ENCODE measurements at regions not wholly inside any gene's neighbourhood (a gene's known extent, or its start where the extent isn't known, plus 50 kb on each side); places are given as distances from the start of the nearest gene placed in this dataset.

GRCh38 chr2:126774290-126774689, 118.3 kb downstream of the GYPC start:
- Histone ChIP-seq H4K20me1 (ENCODE audit: insufficient read depth, low read length) (no peaks in the 10 kb centered on the region), H3K4me1 (ENCODE audit: insufficient read depth, low read length, poor library complexity, severe bottlenecking) (peaks cover 7% of the 10 kb centered on the region), H3K4me2 (ENCODE audit: low read length) (no peak overlapping the region), H3K36me3 (ENCODE audit: insufficient read depth, low read length) (no peaks in the 10 kb centered on the region), H3K79me2 (ENCODE audit: insufficient read depth, low read depth, low read length) (no peaks in the 10 kb centered on the region), H3K9me3 (ENCODE audit: low read length) (no peaks in the 10 kb centered on the region), H3K27ac (ENCODE audit: low read depth, low read length, poor library complexity, severe bottlenecking) (no peak overlapping the region), H2AFZ (ENCODE audit: low read length) (no peak overlapping the region), H3K9me2 (ENCODE audit: insufficient read depth, low read length) (no peaks in the 10 kb centered on the region), H3K4me3 (ENCODE audit: low read depth, low read length, poor library complexity, severe bottlenecking) (no peak overlapping the region)
- no peak for DNase-seq (ENCODE audit: low spot score)
- ChIA-PET CTCF (ENCODE audit: unreplicated experiment) (no interaction called here), POLR2A (interaction anchor here (0.8 kb wide), 1 partner anchor 117 kb away, joined by 4 read pairs; no protein-coding TSS in a partner anchor)
- BruUV-seq (replicated peaks), result no TSS peak
- intact Hi-C loops (cut with micrococcal nuclease; ENCODE audit: unreplicated experiment), result loop anchor here (10.0 kb wide), 3 partner anchors 139 to 1029 kb away; no protein-coding TSS in a partner anchor
- TF ChIP-seq EZH2phosphoT487 (IDR thresholded peaks at IDR 0.05; ENCODE audit: borderline replicate concordance, low read depth, low read length) (no peak), CTCF (conservative IDR thresholded peaks at IDR 0.05; ENCODE audit: low read length) (no peak)

- Histone ChIP-seq H3K27ac (ENCODE audit: low read depth, low read length, poor library complexity, severe bottlenecking) (no peak overlapping the region), H4K20me1 (ENCODE audit: insufficient read depth, low read length) (no peaks in the 10 kb centered on the region), H3K36me3 (ENCODE audit: insufficient read depth, low read length) (no peaks in the 10 kb centered on the region), H3K79me2 (ENCODE audit: insufficient read depth, low read depth, low read length) (no peaks in the 10 kb centered on the region), H2AFZ (ENCODE audit: low read length) (no peak overlapping the region), H3K4me1 (ENCODE audit: insufficient read depth, low read length, poor library complexity, severe bottlenecking) (peaks cover 7% of the 10 kb centered on the region), H3K9me2 (ENCODE audit: insufficient read depth, low read length) (no peaks in the 10 kb centered on the region), H3K4me3 (ENCODE audit: low read depth, low read length, poor library complexity, severe bottlenecking) (no peak overlapping the region), H3K4me2 (ENCODE audit: low read length) (no peak overlapping the region), H3K9me3 (ENCODE audit: low read length) (no peaks in the 10 kb centered on the region)
- no peak for TF ChIP-seq CTCF (conservative IDR thresholded peaks at IDR 0.05; ENCODE audit: low read length)
- no peak for TF ChIP-seq EZH2phosphoT487 (IDR thresholded peaks at IDR 0.05; ENCODE audit: borderline replicate concordance, low read depth, low read length)
- no peak for DNase-seq (ENCODE audit: low spot score)
- intact Hi-C loops (cut with micrococcal nuclease; ENCODE audit: unreplicated experiment), result loop anchor here (10.0 kb wide), 3 partner anchors 140 to 1030 kb away; no protein-coding TSS in a partner anchor
- ChIA-PET POLR2A (interaction anchor here (0.7 kb wide), 1 partner anchor 115 kb away, joined by 3 read pairs; no protein-coding TSS in a partner anchor), CTCF (ENCODE audit: unreplicated experiment) (interaction anchor here (0.6 kb wide), 1 partner anchor 240 kb away, joined by 3 read pairs; no protein-coding TSS in a partner anchor)
- no TSS peak for BruUV-seq (replicated peaks)
Observed at GRCh38 chr2:126774761-126775160, 118.8 kb downstream of the GYPC start.

GRCh38 chr2:126775300-126775985, 119.5 kb downstream of the GYPC start:
- no TSS peak for BruUV-seq (replicated peaks)
- Histone ChIP-seq H4K20me1 (ENCODE audit: insufficient read depth, low read length) (no peaks in the 10 kb centered on the region), H3K4me2 (ENCODE audit: low read length) (no peak overlapping the region), H2AFZ (ENCODE audit: low read length) (no peak overlapping the region), H3K4me3 (ENCODE audit: low read depth, low read length, poor library complexity, severe bottlenecking) (no peak overlapping the region), H3K9me3 (ENCODE audit: low read length) (no peaks in the 10 kb centered on the region), H3K27ac (ENCODE audit: low read depth, low read length, poor library complexity, severe bottlenecking) (no peak overlapping the region), H3K79me2 (ENCODE audit: insufficient read depth, low read depth, low read length) (no peaks in the 10 kb centered on the region), H3K9me2 (ENCODE audit: insufficient read depth, low read length) (no peaks in the 10 kb centered on the region), H3K36me3 (ENCODE audit: insufficient read depth, low read length) (no peaks in the 10 kb centered on the region), H3K4me1 (ENCODE audit: insufficient read depth, low read length, poor library complexity, severe bottlenecking) (peaks cover 7% of the 10 kb centered on the region)
- intact Hi-C loops (cut with micrococcal nuclease; ENCODE audit: unreplicated experiment), result loop anchor here (10.0 kb wide), 3 partner anchors 141 to 1031 kb away; no protein-coding TSS in a partner anchor
- no peak for DNase-seq (ENCODE audit: low spot score)
- POLR2A ChIA-PET, result interaction anchor here (0.7 kb wide), 1 partner anchor 116 kb away, joined by 3 read pairs; no protein-coding TSS in a partner anchor
- CTCF ChIA-PET (ENCODE audit: unreplicated experiment), result interaction anchor here (0.6 kb wide), 1 partner anchor 241 kb away, joined by 3 read pairs; no protein-coding TSS in a partner anchor
- TF ChIP-seq CTCF (conservative IDR thresholded peaks at IDR 0.05; ENCODE audit: low read length), result no peak
- TF ChIP-seq EZH2phosphoT487 (IDR thresholded peaks at IDR 0.05; ENCODE audit: borderline replicate concordance, low read depth, low read length), result no peak

Data from OCI-LY7 (cell line).